ENCODE measurements at regions not wholly inside any gene's neighbourhood (a gene's known extent, or its start where the extent isn't known, plus 50 kb on each side); places are given as distances from the start of the nearest gene placed in this dataset.

GRCh38 chr2:37733251-37733650 lies 61.8 kb upstream of the CDC42EP3 start:
- TF ChIP-seq EZH2 (IDR thresholded peaks at IDR 0.05; ENCODE audit: borderline replicate concordance, low read depth, low read length, severe bottlenecking) = no peak
- no peak for TF ChIP-seq CTCF (IDR thresholded peaks at IDR 0.05; ENCODE audit: borderline replicate concordance, extremely low read depth, low read length, poor library complexity, severe bottlenecking)

Data from DND-41 (cell line).